Gastroesophageal sphincter (tissue), 4 donors: ENCODE measurements at regions not wholly inside any gene's neighbourhood (a gene's known extent, or its start where the extent isn't known, plus 50 kb on each side); places are given as distances from the start of the nearest gene placed in this dataset.

Experiments
- ATAC-seq: fragments of 150-250 bp; one replicate; pipeline ENCODE4 v1.9.1; 2016; ENCODE audit warnings: mild to moderate bottlenecking, moderate library complexity
- H3K27ac ChIP-seq, 4 donors: fragments of 200-600 bp; sonication (generic) in 3 of 4; 1 replicate in 3 of 4; 2 replicates in 1 of 4; pipeline ENCODE4 v1.5.1; 2016 to 2019
- H3K27me3 ChIP-seq: fragments of 200-600 bp; sonication (generic); one replicate; pipeline ENCODE4 v1.5.1; 2019
- H3K36me3 ChIP-seq, 2 donors: fragments of 200-600 bp; sonication (generic); one replicate each; pipeline ENCODE4 v1.5.1; 2019; ENCODE audit warnings: control low read depth in 1 of 2
- H3K4me1 ChIP-seq, 3 donors: fragments of 200-600 bp; sonication (generic); 1 replicate in 2 of 3; 2 replicates in 1 of 3; pipeline ENCODE4 v1.5.1; 2016 to 2019; ENCODE audit warnings: control low read depth in 2 of 3
- H3K4me3 ChIP-seq, 2 donors: fragments of 200-600 bp; sonication (generic); one replicate each; pipeline ENCODE4 v1.5.1; 2019; ENCODE audit warnings: mild to moderate bottlenecking in 1 of 2, moderate library complexity in 1 of 2
- H3K9me3 ChIP-seq, 3 donors: fragments of 200-600 bp; sonication (generic); one replicate each; pipeline ENCODE4 v1.5.1; 2017 to 2019; ENCODE audit warnings: control low read depth in 2 of 3
- EP300 ChIP-seq: sonication (generic); formaldehyde crosslinking; IDR thresholded peaks from one replicate; pipeline ENCODE4 v1.6.1; 2017; ENCODE audit warnings: antibody characterized with exemption, mild to moderate bottlenecking
- POLR2A ChIP-seq, 2 donors: fragments of 450-650 bp; IDR thresholded peaks; one replicate each; pipeline ENCODE4 v1.6.1; 2017; ENCODE audit warnings: antibody characterized with exemption in 2 of 2, mild to moderate bottlenecking in 2 of 2, moderate library complexity in 1 of 2
- POLR2AphosphoS5 ChIP-seq: sonication (generic); formaldehyde crosslinking; IDR thresholded peaks from one replicate; pipeline ENCODE4 v1.6.1; 2017; ENCODE audit warnings: antibody characterized with exemption
- WGBS, 2 donors: methylation state at CpG; one replicate each; pipeline ENCODE4 v1.1.5; 2018; ENCODE audit warnings: low coverage in 1 of 2; 5-methylcytosine and 5-hydroxymethylcytosine counted together
- TF ChIP-seq, protein P1 (sequence below), 4 experiments: fragments of 200-600 bp in 2 of 4; fragments of 450-650 bp in 2 of 4; sonication (generic) in 1 of 4; IDR thresholded peaks; one replicate each; pipeline ENCODE4 v1.5.1; 2017 to 2019; ENCODE audit warnings: antibody characterized with exemption in 4 of 4, mild to moderate bottlenecking in 2 of 4, moderate library complexity in 2 of 4

DNA sequence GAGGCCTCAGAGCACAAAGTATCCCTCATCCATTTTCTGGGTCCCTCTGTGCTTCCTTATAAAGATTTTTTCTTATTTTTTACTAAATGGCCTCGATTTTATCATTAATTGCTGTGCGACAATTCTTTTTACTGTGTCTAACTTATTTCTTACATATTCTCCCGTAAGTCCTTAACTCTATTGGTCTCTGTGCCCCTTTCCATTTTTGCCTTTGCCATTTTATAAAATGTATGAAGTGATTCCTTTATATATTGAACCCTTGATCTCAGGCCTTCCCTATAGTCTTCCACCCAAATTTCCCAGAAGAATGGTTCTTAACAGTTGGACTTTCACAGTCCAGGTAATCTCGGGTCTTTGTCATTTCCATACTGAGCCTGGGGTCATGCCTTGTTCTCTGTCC is 55.0 kb upstream of the ESRRB start:
- Histone ChIP-seq H3K27me3 (no peaks in the 10 kb centered on the region), H3K4me3 (no peak overlapping the region), H3K36me3 (no peaks in the 10 kb centered on the region), H3K9me3 (no peaks in the 10 kb centered on the region), H3K27ac (no peak overlapping the region), H3K4me1 (no peaks in the 10 kb centered on the region)
- no peak for ATAC-seq
- TF ChIP-seq POLR2AphosphoS5, result no peak
- no peak for TF ChIP-seq EP300
- TF ChIP-seq, protein P1, sequence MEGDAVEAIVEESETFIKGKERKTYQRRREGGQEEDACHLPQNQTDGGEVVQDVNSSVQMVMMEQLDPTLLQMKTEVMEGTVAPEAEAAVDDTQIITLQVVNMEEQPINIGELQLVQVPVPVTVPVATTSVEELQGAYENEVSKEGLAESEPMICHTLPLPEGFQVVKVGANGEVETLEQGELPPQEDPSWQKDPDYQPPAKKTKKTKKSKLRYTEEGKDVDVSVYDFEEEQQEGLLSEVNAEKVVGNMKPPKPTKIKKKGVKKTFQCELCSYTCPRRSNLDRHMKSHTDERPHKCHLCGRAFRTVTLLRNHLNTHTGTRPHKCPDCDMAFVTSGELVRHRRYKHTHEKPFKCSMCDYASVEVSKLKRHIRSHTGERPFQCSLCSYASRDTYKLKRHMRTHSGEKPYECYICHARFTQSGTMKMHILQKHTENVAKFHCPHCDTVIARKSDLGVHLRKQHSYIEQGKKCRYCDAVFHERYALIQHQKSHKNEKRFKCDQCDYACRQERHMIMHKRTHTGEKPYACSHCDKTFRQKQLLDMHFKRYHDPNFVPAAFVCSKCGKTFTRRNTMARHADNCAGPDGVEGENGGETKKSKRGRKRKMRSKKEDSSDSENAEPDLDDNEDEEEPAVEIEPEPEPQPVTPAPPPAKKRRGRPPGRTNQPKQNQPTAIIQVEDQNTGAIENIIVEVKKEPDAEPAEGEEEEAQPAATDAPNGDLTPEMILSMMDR (IDR thresholded peaks at IDR 0.05), result no peak
- no peak for TF ChIP-seq POLR2A (IDR thresholded peaks at IDR 0.05)
- 89 to 95% methylated on average over 4 of the region's 4 CpGs for WGBS, 2 donors

DNA sequence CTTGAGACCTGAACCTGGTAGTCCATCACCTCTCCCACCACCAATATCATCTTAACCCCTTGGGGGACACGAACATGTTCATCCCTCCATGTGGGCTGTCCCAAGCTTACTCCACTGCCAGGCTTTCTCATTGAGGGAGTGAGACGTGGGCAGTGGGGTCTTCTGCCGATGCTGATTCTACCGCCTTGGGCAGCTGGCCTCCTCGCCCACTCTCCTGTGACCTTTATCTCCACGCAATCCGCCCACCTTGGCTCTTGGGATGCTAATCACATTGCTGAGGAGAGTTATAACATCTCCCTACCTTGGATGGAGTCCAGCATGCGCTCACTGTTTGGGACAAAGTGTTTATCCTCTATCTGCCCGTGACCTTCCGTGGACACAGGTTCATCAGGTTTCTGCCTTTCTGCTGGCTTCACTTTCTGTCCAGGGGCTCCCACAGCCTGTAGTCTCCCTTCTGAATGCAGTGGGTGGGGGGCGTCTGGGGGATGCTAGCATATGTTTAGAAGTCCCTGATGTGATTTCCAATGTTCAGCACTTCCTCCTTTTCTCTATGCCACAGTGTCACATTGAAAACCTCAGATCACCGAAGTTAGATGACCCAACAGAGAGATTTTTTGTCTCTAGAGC is 53.2 kb upstream of the ESRRB start:
- Histone ChIP-seq H3K9me3 (no peaks in the 10 kb centered on the region), H3K27ac (no peak overlapping the region), H3K4me1 (no peaks in the 10 kb centered on the region), H3K27me3 (no peaks in the 10 kb centered on the region), H3K36me3 (no peaks in the 10 kb centered on the region), H3K4me3 (no peak overlapping the region)
- no peak for TF ChIP-seq EP300
- TF ChIP-seq, protein P1 (IDR thresholded peaks at IDR 0.05), result no peak
- no peak for TF ChIP-seq POLR2AphosphoS5
- TF ChIP-seq POLR2A (IDR thresholded peaks at IDR 0.05), result no peak
- ATAC-seq, result no peak
- 40 to 81% methylated on average over 2 to 10 of the region's 12 CpGs for WGBS, 2 donors

DNA sequence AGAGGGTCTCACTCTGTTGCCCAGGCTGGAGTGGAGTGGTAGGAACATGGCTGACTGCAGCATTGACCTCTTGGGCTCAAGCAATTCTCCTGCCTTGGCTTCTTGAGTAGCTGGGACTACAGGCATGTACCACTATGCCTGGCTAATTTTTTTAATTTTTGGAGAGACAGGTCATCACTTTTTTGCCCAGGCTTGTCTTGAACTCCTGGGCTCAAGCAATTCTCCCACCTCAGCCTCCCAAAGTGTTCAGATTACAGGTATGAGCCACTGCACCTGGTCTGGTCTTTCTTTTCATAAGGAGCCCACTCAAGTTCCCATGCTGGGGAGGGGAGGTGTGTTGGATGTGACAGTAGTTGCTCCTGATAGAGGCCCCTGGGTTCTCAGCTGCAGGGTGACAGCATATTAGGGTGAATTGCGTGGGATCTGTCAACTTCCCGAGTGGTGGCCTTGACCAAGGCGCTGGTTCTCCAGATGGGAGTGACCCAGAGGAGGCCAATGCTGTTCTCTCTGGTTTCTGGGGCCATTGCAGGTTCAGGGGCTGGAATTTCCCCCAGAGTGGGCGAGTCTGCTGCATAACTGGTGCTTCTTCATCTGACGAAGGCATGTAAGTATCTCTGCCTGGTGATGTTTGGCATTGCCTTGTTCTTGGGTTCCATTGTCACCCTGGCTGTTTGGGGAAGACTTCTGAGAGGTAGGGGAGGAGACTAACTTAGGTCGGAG is 52.4 kb upstream of the ESRRB start:
- WGBS, 2 donors, result 79% methylated on average over 3 of the region's 6 CpGs; no CpG with 5 or more reads in 1 of the 2 donors
- no peak for ATAC-seq
- Histone ChIP-seq H3K27ac (no peak overlapping the region), H3K36me3 (no peaks in the 10 kb centered on the region), H3K4me3 (no peak overlapping the region), H3K4me1 (no peaks in the 10 kb centered on the region), H3K27me3 (peaks cover 7% of the 10 kb centered on the region), H3K9me3 (no peaks in the 10 kb centered on the region)
- TF ChIP-seq EP300, result no peak
- no peak for TF ChIP-seq POLR2A (IDR thresholded peaks at IDR 0.05)
- no peak for TF ChIP-seq POLR2AphosphoS5
- TF ChIP-seq, protein P1 (IDR thresholded peaks at IDR 0.05), result no peak

DNA sequence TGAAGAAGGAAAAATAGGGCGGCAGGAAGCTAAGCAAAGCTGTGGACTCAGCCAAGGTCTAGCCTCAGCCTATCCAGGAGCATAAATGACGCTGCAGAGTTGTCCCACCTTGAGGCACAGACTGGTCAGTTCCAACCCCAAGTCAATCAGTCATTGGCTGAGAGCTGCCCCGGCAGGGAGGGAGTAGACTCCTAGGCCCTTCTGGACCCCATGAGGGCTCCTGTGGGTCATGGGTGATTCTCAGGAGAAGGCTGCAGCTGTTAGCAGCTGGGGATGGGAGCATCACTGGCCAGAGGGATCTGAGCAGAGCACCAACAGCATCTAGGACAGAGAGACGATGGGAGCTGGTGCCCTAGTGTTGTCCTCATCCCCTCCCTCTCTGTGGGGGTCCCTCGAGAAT is 51.8 kb upstream of the ESRRB start:
- Histone ChIP-seq H3K36me3 (no peaks in the 10 kb centered on the region), H3K27me3 (peaks cover 14% of the 10 kb centered on the region), H3K4me3 (no peak overlapping the region), H3K9me3 (no peaks in the 10 kb centered on the region), H3K4me1 (no peaks in the 10 kb centered on the region), H3K27ac (no peak overlapping the region)
- 86% methylated on average over 2 of the region's 5 CpGs; no CpG with 5 or more reads in 1 of the 2 donors for WGBS, 2 donors
- no peak for TF ChIP-seq EP300
- no peak for TF ChIP-seq POLR2AphosphoS5
- TF ChIP-seq, protein P1 (IDR thresholded peaks at IDR 0.05), result no peak
- no peak for TF ChIP-seq POLR2A (IDR thresholded peaks at IDR 0.05)
- no peak for ATAC-seq
